Stimulated activated CD4-positive, alpha-beta T cell treated with anti-CD3 and anti-CD28 coated beads, Interleukin-2, amount 100 ng/mL, for 4 hours (primary cell): ENCODE measurements at regions not wholly inside any gene's neighbourhood (a gene's known extent, or its start where the extent isn't known, plus 50 kb on each side); places are given as distances from the start of the nearest gene placed in this dataset.
"Not testable (repeated sequence)": the region's sequence is repeated elsewhere in the genome, so short reads cannot be mapped to it uniquely, and the experiment has no call there.

ENCODE experiments used
- DNase-seq: peaks from one replicate; pipeline ENCODE4 v3.0.0-alpha.2; 2020; ENCODE audit warnings: low read depth

GRCh38 chr12:107826276-107826675 lies 51.8 kb downstream of the ASCL4 start:
- DNase-seq = no peak

GRCh38 chr12:107829271-107829670 lies 54.8 kb downstream of the ASCL4 start:
- DNase-seq = no peak

- DNase-seq = no peak
Observed at GRCh38 chr12:107832441-107832840, 57.9 kb downstream of the ASCL4 start.

- DNase-seq = no peak
Observed at GRCh38 chr12:107840186-107840585, 65.7 kb downstream of the ASCL4 start.

- DNase-seq = no peak
Observed at GRCh38 chr12:107843351-107844311, 69.1 kb downstream of the ASCL4 start.

GRCh38 chr12:107844312-107844921 lies 69.9 kb downstream of the ASCL4 start:
- no peak for DNase-seq

GRCh38 chr12:107845226-107845979 lies 70.9 kb downstream of the ASCL4 start:
- DNase-seq = no peak

GRCh38 chr12:107845980-107846659 lies 71.6 kb downstream of the ASCL4 start:
- no peak for DNase-seq

GRCh38 chr12:107847430-107847829 lies 72.9 kb downstream of the ASCL4 start:
- no peak for DNase-seq

- DNase-seq = no peak
Observed at GRCh38 chr12:107847830-107848229, 73.3 kb downstream of the ASCL4 start.

GRCh38 chr12:107853479-107853878 lies 79.0 kb downstream of the ASCL4 start:
- DNase-seq = no peak

GRCh38 chr12:107855471-107855870 lies 81.0 kb downstream of the ASCL4 start:
- no peak for DNase-seq

- DNase-seq = no peak
Observed at GRCh38 chr12:107856096-107856495, 81.6 kb downstream of the ASCL4 start.

GRCh38 chr12:107857191-107857590 lies 82.7 kb downstream of the ASCL4 start:
- no peak for DNase-seq

GRCh38 chr12:107859367-107859766 lies 84.9 kb downstream of the ASCL4 start:
- no peak for DNase-seq

- DNase-seq = no peak
Observed at GRCh38 chr12:107864235-107864634, 89.7 kb downstream of the ASCL4 start.

- not testable (repeated sequence) for DNase-seq
Observed at GRCh38 chr12:107864727-107865126, 90.2 kb downstream of the ASCL4 start.

- DNase-seq = no peak
Observed at GRCh38 chr12:107873223-107873622, 98.7 kb downstream of the ASCL4 start.

- no peak for DNase-seq
Observed at GRCh38 chr12:107875786-107876185, 101.3 kb downstream of the ASCL4 start.

GRCh38 chr12:107884769-107885694 lies 110.5 kb downstream of the ASCL4 start:
- no peak for DNase-seq

- DNase-seq = no peak
Observed at GRCh38 chr12:107888789-107889188, 114.3 kb downstream of the ASCL4 start.
